ENCODE measurements at regions not wholly inside any gene's neighbourhood (a gene's known extent, or its start where the extent isn't known, plus 50 kb on each side); places are given as distances from the start of the nearest gene placed in this dataset.

DNA sequence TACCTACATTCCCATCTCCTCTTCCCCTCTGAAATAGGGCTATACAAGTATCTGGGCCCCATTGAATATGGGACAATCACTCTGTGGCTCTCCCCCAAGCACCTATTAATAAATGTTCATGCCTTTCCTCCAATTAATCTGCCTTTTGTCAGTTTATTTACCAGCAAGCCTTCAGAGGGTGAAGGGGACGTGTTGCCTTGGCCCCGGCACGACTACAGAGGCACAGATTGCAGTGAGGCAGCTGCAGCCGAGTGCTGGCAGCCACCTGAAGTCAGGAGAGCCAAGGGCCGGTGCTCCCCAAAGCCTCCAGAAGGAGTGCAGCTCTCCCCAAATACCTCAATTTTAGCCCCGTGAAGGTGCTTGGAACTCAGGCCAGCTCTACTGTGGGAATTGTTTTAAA is 580.9 kb upstream of the B3GAT1 start (continued):
- TF ChIP-seq, protein P1, sequence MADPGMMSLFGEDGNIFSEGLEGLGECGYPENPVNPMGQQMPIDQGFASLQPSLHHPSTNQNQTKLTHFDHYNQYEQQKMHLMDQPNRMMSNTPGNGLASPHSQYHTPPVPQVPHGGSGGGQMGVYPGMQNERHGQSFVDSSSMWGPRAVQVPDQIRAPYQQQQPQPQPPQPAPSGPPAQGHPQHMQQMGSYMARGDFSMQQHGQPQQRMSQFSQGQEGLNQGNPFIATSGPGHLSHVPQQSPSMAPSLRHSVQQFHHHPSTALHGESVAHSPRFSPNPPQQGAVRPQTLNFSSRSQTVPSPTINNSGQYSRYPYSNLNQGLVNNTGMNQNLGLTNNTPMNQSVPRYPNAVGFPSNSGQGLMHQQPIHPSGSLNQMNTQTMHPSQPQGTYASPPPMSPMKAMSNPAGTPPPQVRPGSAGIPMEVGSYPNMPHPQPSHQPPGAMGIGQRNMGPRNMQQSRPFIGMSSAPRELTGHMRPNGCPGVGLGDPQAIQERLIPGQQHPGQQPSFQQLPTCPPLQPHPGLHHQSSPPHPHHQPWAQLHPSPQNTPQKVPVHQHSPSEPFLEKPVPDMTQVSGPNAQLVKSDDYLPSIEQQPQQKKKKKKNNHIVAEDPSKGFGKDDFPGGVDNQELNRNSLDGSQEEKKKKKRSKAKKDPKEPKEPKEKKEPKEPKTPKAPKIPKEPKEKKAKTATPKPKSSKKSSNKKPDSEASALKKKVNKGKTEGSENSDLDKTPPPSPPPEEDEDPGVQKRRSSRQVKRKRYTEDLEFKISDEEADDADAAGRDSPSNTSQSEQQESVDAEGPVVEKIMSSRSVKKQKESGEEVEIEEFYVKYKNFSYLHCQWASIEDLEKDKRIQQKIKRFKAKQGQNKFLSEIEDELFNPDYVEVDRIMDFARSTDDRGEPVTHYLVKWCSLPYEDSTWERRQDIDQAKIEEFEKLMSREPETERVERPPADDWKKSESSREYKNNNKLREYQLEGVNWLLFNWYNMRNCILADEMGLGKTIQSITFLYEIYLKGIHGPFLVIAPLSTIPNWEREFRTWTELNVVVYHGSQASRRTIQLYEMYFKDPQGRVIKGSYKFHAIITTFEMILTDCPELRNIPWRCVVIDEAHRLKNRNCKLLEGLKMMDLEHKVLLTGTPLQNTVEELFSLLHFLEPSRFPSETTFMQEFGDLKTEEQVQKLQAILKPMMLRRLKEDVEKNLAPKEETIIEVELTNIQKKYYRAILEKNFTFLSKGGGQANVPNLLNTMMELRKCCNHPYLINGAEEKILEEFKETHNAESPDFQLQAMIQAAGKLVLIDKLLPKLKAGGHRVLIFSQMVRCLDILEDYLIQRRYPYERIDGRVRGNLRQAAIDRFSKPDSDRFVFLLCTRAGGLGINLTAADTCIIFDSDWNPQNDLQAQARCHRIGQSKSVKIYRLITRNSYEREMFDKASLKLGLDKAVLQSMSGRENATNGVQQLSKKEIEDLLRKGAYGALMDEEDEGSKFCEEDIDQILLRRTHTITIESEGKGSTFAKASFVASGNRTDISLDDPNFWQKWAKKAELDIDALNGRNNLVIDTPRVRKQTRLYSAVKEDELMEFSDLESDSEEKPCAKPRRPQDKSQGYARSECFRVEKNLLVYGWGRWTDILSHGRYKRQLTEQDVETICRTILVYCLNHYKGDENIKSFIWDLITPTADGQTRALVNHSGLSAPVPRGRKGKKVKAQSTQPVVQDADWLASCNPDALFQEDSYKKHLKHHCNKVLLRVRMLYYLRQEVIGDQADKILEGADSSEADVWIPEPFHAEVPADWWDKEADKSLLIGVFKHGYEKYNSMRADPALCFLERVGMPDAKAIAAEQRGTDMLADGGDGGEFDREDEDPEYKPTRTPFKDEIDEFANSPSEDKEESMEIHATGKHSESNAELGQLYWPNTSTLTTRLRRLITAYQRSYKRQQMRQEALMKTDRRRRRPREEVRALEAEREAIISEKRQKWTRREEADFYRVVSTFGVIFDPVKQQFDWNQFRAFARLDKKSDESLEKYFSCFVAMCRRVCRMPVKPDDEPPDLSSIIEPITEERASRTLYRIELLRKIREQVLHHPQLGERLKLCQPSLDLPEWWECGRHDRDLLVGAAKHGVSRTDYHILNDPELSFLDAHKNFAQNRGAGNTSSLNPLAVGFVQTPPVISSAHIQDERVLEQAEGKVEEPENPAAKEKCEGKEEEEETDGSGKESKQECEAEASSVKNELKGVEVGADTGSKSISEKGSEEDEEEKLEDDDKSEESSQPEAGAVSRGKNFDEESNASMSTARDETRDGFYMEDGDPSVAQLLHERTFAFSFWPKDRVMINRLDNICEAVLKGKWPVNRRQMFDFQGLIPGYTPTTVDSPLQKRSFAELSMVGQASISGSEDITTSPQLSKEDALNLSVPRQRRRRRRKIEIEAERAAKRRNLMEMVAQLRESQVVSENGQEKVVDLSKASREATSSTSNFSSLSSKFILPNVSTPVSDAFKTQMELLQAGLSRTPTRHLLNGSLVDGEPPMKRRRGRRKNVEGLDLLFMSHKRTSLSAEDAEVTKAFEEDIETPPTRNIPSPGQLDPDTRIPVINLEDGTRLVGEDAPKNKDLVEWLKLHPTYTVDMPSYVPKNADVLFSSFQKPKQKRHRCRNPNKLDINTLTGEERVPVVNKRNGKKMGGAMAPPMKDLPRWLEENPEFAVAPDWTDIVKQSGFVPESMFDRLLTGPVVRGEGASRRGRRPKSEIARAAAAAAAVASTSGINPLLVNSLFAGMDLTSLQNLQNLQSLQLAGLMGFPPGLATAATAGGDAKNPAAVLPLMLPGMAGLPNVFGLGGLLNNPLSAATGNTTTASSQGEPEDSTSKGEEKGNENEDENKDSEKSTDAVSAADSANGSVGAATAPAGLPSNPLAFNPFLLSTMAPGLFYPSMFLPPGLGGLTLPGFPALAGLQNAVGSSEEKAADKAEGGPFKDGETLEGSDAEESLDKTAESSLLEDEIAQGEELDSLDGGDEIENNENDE (IDR thresholded peaks at IDR 0.05; ENCODE audit: insufficient replicate concordance, low read length) = no peak
- no peak for TF ChIP-seq SP4 (IDR thresholded peaks at IDR 0.05; ENCODE audit: low read length)
- TF ChIP-seq TAF1 (IDR thresholded peaks at IDR 0.05; ENCODE audit: low read depth, low read length) = no peak
- TF ChIP-seq, protein P2, sequence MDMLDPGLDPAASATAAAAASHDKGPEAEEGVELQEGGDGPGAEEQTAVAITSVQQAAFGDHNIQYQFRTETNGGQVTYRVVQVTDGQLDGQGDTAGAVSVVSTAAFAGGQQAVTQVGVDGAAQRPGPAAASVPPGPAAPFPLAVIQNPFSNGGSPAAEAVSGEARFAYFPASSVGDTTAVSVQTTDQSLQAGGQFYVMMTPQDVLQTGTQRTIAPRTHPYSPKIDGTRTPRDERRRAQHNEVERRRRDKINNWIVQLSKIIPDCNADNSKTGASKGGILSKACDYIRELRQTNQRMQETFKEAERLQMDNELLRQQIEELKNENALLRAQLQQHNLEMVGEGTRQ (IDR thresholded peaks at IDR 0.05; ENCODE audit: low read length) = no peak
- no peak for TF ChIP-seq CREB1 (IDR thresholded peaks at IDR 0.05)
- TF ChIP-seq SAP30 (IDR thresholded peaks at IDR 0.05; ENCODE audit: insufficient read depth, insufficient replicate concordance, low read length) = no peak
- TF ChIP-seq TAF7 (optimal IDR thresholded peaks at IDR 0.05; ENCODE audit: borderline replicate concordance, low read depth, low read length) = no peak
- no peak for TF ChIP-seq CBX8 (IDR thresholded peaks at IDR 0.05; ENCODE audit: borderline replicate concordance, low read depth, low read length)
- no peak for TF ChIP-seq TCF12 (IDR thresholded peaks at IDR 0.05; ENCODE audit: low read depth, low read length)
- no peak for TF ChIP-seq CEBPB (IDR thresholded peaks at IDR 0.05; ENCODE audit: low read depth, low read length)
- no peak for TF ChIP-seq SUZ12 (IDR thresholded peaks at IDR 0.05; ENCODE audit: low read length)
